Left colon (tissue), 2 donors: ENCODE measurements at regions not wholly inside any gene's neighbourhood (a gene's known extent, or its start where the extent isn't known, plus 50 kb on each side); places are given as distances from the start of the nearest gene placed in this dataset.
"Not testable (repeated sequence)": the region's sequence is repeated elsewhere in the genome, so short reads cannot be mapped to it uniquely, and the experiment has no call there.

ENCODE experiments used
- ATAC-seq: fragments of 200-7000 bp; cut with Tn5 transposase; one replicate; pipeline ENCODE4 v1.9.1; 2020; ENCODE audit warnings: mild to moderate bottlenecking, moderate library complexity
- DNase-seq, 2 donors: peaks; one replicate each; pipeline ENCODE4 v3.0.0-alpha.2; 2020
- intact Hi-C, 2 donors: fragments of 100-400 bp; cut with DNase I in 1 of 2; cut with micrococcal nuclease in 1 of 2; formaldehyde crosslinking; loops; one replicate each; pipeline versions ENCODE4 v1.11.2 to v1.14.0; 2022; cut with DNase I, micrococcal nuclease
- donor health status: DM: no; HTN: no; CAD: no.
- donor health status: DM: yes; HTN: yes; CAD: no.

DNA sequence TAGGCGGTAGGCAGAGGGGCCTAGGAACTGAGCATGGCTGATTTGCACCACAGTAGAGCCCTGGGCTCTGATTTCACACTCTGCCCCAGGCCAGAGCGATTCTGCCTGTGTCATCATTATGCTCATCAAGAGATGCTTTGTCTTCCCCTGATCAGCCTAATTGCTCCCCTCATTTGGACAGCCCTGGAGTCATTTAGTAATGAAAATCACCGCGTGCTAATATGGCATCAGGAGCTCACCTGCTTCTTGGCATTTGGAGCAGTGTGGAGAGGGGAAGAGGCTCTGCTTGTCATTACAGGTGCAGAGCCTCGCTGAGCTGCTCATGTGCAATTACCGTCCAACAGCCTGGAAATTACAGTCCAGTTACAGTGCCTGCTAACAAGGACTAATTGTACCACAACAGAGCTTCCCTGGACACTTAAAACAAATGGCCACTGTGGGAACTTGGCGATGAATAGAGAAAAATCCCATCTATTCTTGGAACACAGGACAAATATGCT is 157.1 kb upstream of the WSCD1 start:
- no peak for DNase-seq
- ATAC-seq = no peak
- intact Hi-C loops = no loop called here

DNA sequence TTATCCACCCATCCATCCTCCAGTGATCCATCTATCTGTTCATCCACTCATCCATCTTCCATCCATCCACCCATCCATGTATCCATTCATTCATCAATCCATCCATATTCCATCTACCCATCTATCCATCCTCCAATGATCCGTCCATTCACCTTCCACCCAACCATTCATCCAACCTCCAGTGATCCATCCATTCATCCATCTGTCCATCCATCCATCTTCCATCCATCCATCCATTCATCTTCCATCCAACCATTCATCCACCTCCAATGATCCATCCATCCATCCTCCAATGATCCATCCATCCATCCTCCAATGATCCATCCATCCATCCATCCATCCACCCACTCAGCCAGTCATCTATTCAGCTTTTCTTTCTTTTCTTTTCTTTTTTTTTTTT is 156.5 kb upstream of the WSCD1 start:
- intact Hi-C loops = no loop called here
- no peak for ATAC-seq
- DNase-seq = no peak

DNA sequence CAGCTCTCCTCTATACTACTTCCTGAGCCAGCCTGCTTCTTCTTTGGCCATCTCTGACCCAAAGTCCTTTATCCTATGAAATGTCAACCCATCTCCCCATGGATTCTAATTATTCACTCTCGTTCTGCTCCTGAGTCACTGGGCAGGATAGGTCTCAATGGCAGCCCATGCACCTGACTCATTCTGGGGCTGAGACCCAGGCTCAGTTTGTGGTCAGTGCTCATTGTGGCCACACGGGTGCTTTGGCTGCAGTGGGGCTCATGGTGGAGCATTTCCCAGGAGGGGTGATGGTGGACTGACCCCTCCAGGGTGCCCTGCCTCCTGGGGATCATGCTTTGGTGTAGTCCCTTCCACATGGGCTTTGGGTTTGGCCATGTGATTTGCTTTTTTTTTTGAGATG is 154.8 kb upstream of the WSCD1 start:
- no peak for ATAC-seq

DNA sequence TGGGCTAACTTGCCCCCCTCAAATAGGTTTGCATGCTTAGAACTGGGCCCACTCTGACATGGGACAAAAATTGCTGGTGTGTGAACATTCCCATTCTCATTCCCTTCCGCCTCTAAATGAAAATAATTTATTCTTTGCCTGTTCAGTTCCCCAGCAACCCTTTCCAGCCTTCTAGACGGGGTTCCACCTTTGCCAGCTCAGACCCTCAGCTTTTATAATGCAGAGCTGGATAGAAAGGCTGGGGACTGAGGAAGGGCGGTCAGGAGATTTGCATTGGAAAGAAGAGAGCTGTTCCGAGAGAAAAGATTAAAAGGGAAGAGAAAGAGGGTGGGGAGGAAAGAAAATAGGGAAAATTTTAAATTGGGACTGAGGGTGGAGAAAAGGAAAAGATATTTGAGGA is 151.1 kb upstream of the WSCD1 start:
- intact Hi-C loops = no loop called here
- DNase-seq (no peak), ATAC-seq (no peak)

More for the DNA sequence above, 154.8 kb upstream of the WSCD1 start:
- DNase-seq = no peak
- intact Hi-C loops = no loop called here

DNA sequence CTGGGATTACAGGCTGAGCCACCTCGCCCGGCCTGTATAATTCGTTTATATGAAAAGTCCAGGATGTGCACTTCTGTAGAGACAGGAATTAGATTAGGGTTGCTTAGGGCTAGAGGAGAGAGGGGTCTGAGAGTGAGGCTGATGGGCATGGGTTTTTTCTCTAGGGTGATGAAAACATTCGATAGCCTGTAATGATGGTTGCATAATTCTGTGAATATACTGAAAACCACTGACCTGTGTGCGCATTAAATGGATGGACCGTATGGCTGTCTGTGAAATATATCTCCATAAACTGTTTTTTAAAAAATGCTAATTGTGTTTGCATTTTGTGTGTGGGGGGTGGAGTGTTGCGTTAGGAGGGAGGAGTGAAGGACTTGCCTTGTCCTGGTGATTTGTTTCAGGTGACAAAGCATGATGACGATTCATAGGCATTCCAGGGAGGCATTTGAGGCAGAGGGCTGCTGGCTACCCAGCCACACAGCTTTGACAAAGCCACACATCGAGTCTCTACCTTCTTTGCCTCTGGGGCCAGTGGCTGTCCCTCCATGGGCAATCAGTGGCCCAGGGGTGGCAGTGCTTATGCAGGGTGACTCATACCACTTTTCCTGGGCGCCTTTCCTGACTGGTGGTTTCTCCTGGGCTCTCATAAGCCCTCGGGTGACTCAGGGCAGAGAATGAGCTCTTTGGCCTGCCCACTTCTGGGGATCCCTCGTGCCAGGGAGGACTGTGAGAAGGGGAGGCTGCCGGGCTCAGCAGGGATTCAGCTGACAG is 148.5 kb upstream of the WSCD1 start:
- intact Hi-C loops = no loop called here
- ATAC-seq (no peak), DNase-seq (no peak)

DNA sequence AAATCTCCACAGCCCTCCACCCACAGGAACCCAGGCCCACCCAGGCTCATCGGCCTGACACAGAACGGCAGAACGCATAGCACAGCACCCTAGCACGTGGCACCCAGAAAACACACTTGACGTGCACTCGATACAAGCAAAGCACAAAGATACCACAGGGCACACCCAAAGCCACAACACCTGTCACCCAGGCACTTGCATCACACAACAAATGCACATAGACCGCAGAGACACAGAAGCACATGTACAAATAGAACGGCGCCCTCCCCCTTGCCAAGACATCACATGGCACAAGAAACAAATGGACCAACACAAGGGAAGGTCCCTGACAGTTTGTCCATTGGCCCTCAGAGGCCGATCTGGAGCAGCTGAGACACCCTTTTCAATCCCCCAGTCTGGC is 147.7 kb upstream of the WSCD1 start:
- DNase-seq (no peak), ATAC-seq (no peak)
- intact Hi-C loops = no loop called here

DNA sequence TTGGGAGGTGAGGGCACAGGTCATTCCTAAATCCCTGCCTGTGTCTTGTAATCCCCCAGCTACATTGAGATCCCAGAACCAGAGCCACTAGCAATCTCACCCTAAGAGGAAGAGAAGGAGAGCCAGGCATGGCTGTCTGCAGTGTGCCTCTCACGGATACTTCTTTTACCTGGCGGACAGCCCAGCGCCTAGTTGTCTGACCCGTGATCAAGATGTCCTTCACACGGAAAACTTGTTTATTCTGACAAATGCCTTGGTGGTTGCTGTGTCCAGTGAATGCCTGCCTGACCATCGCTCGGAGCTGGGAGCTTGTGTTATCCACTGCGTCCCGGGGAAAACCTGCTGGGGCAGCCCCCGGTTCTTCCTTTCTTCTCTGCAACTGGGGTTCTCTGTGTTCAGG is 140.5 kb upstream of the WSCD1 start:
- ATAC-seq (no peak), DNase-seq (no peak)
- intact Hi-C loops = no loop called here

DNA sequence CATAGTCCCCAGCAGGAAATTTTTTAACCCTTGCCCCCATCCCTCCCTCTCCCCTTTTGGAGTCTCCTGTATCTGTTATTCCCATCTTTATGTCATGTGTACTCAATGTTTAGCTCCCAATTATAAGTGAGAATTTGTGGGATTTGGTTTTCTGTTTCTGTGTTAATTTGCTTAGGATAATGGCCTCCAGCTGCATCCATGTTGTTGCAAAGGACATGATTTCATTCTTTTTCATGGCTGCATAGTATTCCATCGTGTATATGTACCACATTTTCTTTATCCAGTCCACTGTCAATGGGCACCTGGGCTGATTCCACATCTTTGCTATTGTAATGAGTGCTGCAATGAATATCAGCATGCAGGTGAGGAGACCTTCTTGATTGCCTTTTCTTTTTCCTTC is 139.6 kb upstream of the WSCD1 start:
- DNase-seq, ATAC-seq, intact Hi-C loops: not testable (repeated sequence)

DNA sequence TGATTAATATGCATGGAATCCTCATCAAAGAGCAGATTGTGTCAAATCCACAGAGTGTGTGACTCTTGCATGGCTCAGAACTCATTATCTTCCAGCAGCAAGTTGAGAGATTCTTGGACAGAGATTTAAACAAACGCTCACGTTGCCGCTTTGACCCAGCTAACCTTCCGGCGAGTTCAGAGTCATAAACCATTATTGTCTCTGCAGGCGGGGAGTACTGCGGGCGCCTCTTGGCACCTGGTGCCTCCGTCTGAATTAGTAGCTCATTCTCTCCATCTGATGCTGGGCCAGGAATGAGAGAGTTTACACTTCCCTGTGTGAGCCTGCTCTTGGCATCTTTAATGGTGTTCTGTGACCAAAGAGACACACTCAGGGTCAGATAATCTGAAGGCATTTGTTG is 138.6 kb upstream of the WSCD1 start:
- intact Hi-C loops = no loop called here
- peak in 1 of 2 donors; percentile 19 for DNase-seq
- ATAC-seq = peak; percentile 84

DNA sequence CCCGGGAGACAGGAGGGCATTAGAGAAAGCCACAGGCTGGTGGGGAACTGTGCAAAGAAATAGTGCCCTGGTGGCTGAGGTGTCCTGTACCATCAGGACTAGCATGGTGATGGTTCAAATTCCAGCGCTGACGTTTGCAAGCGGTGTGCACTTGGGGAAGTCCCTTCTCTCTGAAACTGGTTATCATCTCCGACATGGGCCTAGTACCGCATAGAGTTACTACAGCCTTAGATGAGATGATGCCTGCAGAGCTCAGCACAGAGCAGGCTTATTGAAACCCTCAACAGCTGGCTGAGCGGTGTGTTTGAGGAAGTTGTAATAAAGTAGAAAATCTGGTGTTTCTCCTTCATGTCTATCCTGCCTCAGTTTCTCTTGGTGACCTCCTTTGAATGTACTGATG is 136.7 kb upstream of the WSCD1 start:
- intact Hi-C loops = no loop called here
- ATAC-seq (no peak), DNase-seq (no peak)

DNA sequence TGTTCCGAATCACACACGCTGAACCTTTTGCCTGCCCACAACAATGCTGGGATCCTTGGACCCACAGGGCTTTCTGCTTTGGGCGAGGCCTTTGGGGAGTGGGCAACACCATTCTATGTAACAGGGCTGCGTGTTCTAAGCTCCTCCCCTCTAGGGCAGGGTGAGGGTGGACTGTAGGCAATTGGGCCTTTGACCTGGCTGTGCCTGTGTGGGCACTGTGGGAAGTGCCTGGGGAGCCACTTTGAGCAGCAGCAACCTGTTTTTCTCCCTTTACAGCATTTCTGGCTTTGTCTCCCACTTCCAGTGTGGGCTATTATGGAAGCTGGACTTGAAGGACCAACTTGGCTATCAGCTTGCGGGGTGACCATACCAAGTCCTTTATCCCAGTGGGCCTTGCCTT is 128.9 kb upstream of the WSCD1 start:
- intact Hi-C loops = no loop called here
- DNase-seq (no peak), ATAC-seq (no peak)

DNA sequence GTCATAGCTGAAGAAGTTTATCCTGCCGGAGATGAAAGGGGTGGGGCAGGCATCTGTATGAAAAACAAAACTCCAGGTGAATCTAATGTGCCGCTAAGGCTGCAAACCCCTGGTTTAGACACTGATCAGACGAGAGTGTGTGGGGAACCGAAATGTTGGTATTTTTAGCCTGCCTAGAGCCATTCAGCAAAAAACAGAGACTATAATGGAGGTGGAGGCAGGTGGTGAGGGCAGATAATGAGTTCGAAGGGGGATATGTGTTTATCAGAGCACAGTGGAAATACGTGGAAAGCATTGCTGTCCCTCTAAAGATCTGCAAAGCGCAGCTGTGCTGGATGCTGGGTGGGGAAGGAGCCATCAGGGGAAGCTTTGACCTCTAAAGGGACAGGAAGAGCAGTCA is 127.5 kb upstream of the WSCD1 start:
- ATAC-seq (no peak), DNase-seq (no peak)
- intact Hi-C loops = no loop called here

DNA sequence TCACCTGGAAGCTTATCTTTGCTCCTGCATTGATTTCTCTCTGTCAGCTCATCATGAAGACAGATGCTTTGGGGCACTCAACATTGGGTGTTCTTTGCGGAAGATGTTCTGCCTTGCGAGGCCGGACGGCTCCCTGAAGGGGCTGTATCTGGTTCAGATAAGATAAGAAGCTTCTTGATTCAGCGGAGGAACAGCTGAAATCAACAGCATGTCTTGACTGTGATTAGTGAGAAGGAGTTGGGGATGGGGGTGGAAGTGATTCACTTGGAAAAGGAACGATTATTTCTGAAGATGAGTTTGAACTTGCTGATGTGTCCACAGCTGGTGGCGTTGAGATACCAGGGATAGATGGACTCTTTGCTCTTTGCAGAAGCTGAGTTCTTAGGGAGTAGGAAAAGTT is 126.9 kb upstream of the WSCD1 start:
- no peak for ATAC-seq
- intact Hi-C loops = no loop called here

DNA sequence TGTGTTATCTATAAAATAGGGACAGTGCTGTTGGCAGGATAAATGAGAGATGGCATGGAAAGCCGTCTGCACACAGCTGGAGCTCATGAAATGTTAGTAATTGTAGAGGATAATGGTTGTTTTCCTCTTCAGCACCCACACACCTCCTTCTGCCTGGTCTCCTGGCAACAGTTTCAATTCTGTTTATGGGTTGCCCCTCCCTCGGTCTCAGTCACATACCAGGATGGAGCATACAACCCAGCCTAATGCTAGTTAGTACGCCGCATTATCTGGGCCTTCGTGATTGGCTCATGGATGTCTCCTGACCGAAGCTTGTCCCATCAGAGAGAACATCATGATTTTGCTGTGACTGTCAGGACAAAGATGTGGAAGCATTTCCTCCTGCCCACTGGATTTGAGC is 126.2 kb upstream of the WSCD1 start:
- intact Hi-C loops = no loop called here
- ATAC-seq (no peak), DNase-seq (no peak)

More for the DNA sequence above, 126.9 kb upstream of the WSCD1 start:
- DNase-seq = no peak

DNA sequence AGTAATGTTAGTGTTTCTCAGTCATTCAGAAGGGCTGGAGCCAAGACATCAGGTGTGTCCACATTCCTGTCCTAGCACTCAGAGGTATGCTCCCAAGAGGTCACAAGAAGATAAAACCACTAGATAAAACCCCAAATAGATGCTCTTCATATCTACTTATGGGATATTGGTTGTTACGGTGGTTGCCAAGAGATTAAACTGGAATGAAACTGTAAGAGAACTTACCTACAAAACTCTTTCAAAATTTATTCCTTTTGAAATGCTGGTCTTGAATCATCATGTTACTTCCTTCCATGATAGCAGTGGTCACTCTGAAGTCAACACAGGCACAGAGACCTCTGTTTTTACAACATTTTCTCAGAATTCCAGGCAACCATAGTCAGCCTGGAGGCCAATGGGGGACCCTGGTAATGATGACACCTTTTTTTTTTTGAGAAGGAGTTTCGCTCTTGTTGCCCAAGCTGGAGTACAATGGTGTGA is 122.4 kb upstream of the WSCD1 start:
- no peak for ATAC-seq
- intact Hi-C loops = no loop called here
- DNase-seq = no peak

DNA sequence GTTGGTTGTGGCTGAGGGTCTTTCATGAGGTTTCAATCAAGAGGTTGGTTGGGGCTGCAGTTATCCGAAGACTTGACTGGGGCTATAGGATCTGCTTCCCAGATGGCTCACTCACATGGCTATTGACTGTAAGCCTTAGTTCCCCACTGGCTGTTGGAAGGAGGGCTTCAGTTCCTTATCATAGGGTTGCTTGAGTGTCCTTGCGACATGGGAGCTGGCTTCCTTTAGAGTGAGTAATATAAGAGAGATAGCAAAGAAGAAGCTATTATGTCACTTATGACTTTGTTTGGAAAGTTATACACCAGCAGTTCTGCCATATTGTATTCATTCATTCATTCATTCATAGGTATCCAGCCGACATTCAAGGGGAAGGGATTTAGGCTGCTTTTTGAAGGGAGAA is 121.4 kb upstream of the WSCD1 start:
- intact Hi-C loops = no loop called here
- ATAC-seq (no peak), DNase-seq (no peak)

DNA sequence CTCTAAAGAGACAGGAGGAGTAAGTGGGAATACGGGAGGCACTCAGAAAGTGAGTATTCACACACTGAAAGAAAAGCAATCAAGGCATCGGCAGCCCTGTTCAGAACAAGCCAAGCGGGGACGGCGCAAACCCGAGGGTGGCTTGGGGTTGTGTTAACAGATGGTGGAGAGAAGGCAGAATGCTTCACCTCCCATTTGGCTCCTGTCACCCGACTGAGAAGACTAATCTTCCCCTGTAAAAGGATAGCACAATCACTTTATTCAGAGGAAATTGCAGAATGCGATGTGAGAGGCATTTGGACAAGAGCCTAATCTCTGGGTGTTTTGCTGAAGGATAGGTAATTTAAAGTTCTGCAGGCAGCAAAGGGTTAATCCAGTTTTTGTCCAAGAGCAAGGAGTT is 119.3 kb upstream of the WSCD1 start:
- no peak for DNase-seq
- no peak for ATAC-seq
- intact Hi-C loops = no loop called here

DNA sequence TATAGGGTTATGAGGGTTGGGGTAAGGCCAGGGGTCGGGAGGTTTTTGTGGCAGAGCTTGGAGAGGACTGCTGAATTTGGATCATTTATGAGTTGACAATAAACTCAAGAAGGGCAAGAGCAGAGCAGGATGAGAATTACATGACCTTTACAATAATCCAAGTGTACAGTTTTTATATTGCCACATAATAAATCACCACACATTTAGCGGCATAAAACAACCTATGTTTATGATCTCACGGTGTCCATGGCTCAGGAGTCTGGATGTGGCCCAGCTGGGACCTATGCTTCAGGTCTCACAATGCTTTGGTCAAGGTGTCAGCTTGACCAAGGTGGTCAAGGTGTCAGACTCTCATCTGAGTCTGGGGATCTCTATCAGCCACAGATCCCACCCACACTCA is 118.3 kb upstream of the WSCD1 start:
- DNase-seq = no peak
- peak; percentile 90 for ATAC-seq
- intact Hi-C loops = no loop called here

DNA sequence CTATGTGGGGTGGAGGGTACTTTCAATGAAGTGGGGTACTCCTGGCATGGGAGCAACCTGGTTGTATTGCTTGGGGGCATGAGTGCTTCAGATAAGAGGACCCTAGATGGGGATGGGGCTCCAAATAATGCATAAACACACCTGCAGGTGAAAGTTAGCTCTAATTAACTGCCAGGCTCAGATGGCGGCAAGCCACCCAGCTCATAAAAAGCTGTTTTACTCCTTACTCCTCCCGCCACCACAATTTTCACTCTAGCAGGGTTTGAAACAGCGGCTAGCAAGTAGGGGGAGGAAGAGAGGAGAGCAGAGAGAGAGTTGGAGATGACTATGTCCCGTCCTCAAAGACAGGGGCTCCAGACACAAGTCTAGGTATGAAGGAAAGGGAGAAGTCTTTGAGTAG is 117.7 kb upstream of the WSCD1 start:
- intact Hi-C loops = no loop called here
- ATAC-seq = peak; percentile 51
- peak in 1 of 2 donors; percentile 13 for DNase-seq

DNA sequence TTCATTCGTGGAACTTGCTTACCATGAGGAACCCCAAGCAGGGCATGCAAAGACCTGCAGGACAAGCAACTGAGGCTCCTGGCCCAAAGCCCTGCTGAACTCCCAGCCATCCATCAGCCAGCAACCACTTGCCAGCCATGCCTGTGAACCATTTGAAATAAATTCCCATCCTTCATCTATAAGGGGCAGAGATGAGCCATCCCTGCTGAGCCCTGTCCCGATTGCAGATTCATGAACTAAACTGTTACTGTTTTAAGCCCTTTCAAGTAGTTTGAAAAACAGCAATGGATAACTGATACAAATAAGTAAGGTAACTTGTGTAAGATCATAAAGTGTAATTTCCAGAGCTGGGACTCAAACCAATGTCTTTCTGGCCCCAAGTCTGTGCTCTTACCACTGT is 114.4 kb upstream of the WSCD1 start:
- ATAC-seq = no peak
- intact Hi-C loops = no loop called here

DNA sequence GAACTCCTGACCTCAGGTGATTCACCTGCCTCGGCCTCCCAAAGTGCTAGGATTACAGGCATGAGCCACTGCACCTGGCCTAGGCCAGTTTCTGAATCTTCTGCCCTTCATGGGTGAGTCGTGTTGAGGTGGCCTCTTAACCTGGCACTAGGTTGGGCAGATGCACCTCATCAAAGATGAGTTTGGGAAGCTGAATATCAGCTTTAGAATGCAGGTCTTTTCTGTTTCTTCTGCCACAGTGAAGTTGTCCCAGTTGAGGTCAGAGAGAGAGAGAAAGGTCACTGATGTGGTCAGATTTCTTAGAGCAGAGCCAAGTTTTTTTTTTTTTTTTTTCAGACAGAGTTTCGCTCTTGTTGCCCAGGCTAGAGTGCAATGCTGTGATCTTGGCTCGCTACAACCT is 111.3 kb upstream of the WSCD1 start:
- DNase-seq (no peak), ATAC-seq (no peak)
- intact Hi-C loops = no loop called here

More for the DNA sequence above, 114.4 kb upstream of the WSCD1 start:
- no peak for DNase-seq
